AG10803 (cell line): ENCODE measurements at regions not wholly inside any gene's neighbourhood (a gene's known extent, or its start where the extent isn't known, plus 50 kb on each side); places are given as distances from the start of the nearest gene placed in this dataset.

Experiments used
- DNase-seq: peaks from one replicate; pipeline ENCODE4 v3.0.0; 2010; ENCODE audit warnings: low read depth
- H3K4me3 ChIP-seq: 2 replicates; pipeline ENCODE4 v1.5.1; 2011; ENCODE audit warnings: mild to moderate bottlenecking, low read length, control low read depth
- CTCF ChIP-seq: conservative IDR thresholded peaks from 2 replicates; pipeline ENCODE4 v1.5.1; 2011; ENCODE audit warnings: mild to moderate bottlenecking, low read length, control low read depth, inconsistent platforms

DNA sequence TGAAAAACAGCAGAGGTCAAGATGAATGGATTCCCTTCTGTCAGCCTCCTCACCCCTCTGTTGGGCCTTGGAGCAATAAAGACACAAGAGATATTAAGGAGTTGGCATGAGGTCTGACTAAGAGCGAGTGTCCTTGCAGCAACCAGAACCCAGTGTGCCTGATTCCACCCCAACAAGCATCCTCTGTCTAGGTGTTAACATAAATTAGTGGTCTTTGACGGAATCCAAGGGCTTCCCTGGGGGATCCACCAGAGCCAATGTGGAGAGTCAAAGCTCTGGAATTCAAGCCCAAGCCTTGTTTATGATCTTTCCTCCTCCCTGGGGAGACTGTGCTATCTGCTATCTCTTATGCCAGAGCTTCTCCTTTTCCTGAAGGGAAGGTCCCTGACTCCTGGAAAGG lies 128.1 kb upstream of the SMIM23 start:
- TF ChIP-seq CTCF: no peak
- DNase-seq: no peak
- H3K4me3 ChIP-seq: no peak overlapping the region

GRCh38 chr5:171659896-171660295 lies 125.7 kb upstream of the SMIM23 start:
- DNase-seq: no peak
- no peak overlapping the region for H3K4me3 ChIP-seq
- no peak for TF ChIP-seq CTCF

DNA sequence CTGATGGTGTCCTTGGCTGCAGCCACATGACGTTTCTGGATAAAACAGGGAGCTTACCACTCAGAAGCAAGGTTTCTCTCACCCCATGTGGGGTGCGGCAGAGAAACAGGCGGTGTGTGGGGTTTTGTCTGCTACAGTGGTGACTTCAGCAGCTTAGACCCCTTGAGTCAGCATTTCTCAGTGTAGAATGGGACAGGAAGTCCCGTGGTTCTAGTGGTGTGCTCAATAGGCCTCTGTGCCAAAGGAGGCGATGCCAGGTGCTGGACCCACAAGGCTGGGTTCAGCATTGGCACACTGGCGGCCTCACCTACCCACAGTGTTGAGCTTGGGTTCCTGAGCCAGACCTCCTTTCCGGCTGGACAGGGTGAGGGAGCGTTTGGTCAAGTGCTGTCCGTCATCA lies 125.2 kb upstream of the SMIM23 start:
- no peak for TF ChIP-seq CTCF
- H3K4me3 ChIP-seq: no peak overlapping the region
- no peak for DNase-seq

DNA sequence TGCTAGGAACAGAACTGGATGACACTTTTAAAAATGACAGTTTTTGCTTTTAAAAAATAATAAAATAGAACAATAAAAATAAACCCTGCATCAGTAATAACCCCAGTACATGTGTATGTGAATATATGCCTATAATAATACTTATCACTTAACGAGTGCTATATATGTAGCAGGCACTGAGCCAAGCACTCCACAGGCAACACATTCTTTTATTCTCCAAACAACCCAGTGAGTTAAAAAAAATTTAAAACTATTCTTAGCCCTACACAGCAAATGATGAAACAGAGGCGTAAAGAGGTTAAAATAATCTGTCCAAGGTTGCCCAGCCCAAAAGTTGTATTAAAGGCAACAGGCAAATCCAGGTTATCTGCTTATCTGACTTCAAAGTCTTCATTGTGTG lies 124.5 kb upstream of the SMIM23 start:
- no peak overlapping the region for H3K4me3 ChIP-seq
- TF ChIP-seq CTCF: no peak
- DNase-seq: no peak

DNA sequence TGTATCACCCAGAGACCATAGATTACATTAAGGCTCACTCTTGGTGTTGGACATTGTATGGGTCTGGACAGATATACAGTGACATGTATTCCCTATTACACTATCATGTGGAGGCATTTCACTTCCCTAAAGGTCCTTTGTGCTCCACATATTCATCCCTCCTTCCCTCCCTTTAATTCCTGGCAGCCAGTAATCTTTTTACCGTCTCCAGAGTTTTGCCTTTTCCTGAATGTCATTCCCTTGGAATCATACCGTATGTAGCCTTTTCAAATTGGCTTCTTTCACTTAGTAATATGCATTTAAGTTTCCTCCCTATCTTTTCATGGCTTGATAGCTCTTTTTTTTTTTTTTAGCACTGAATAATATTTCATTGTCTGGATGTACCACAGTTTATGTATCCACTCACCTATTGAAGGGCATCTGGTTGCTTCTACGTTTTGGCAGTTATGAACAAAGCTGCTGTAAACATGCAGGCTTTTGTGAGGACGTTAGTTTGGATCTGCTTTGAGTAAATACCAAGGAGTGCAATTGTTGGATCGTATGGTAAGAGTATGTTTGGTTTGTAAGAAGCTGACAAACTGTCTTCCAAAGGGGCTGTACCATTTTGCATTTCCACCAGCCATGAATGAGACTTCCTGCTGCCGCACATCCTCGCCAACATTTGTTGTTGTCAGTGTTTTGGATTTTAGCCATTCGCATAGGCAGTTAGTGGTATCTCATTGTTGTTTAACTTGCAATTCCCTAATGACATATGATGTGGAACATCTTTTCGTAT lies 122.1 kb upstream of the SMIM23 start:
- DNase-seq: no peak
- no peak for TF ChIP-seq CTCF

DNA sequence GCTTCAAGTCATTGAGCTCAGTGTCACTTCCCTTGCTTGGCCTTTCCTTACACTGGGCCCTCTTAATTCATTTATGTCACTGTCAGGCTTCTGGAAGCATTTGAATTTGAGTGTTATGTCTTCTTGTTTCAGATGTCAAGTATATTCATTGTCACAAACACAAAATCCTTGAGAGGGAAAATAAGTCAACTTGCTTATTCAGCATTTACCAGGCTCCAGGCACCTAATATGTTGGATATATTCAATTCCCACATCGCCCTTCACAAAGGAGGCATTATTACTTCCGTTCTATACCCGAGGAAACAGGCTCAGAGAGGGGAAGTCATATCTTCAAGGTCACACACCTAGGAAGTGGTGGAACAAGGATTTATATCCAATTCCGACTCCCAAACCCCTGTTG lies 121.1 kb upstream of the SMIM23 start:
- no peak overlapping the region for H3K4me3 ChIP-seq
- TF ChIP-seq CTCF: no peak
- no peak for DNase-seq

More for the DNA sequence above, 122.1 kb upstream of the SMIM23 start:
- no peak overlapping the region for H3K4me3 ChIP-seq

- H3K4me3 ChIP-seq: no peak overlapping the region
- no peak for DNase-seq
- no peak for TF ChIP-seq CTCF
These were observed 118.8 kb upstream of the SMIM23 start for GRCh38 chr5:171666815-171667214.
